Muscle of leg (tissue), 3 donors: ENCODE measurements at regions not wholly inside any gene's neighbourhood (a gene's known extent, or its start where the extent isn't known, plus 50 kb on each side); places are given as distances from the start of the nearest gene placed in this dataset.
"Not testable (repeated sequence)": the region's sequence is repeated elsewhere in the genome, so short reads cannot be mapped to it uniquely, and the experiment has no call there.

Source experiments
- DNase-seq: peaks from one replicate; pipeline ENCODE4 v3.0.0; 2013
- H3K27ac ChIP-seq: one replicate; pipeline ENCODE4 v1.5.1; 2013; ENCODE audit warnings: mild to moderate bottlenecking, low read length, control low read depth
- H3K27me3 ChIP-seq: one replicate; pipeline ENCODE4 v1.6.1; 2013; ENCODE audit warnings: low read length; ENCODE audit not compliant: control insufficient read depth, insufficient read depth
- H3K36me3 ChIP-seq: one replicate; pipeline ENCODE4 v1.6.1; 2013; ENCODE audit warnings: low read length; ENCODE audit not compliant: control insufficient read depth, insufficient read depth
- H3K4me1 ChIP-seq: one replicate; pipeline ENCODE4 v1.6.1; 2013; ENCODE audit warnings: low read length; ENCODE audit not compliant: control insufficient read depth, insufficient read depth
- H3K4me3 ChIP-seq: one replicate; pipeline ENCODE4 v1.5.1; 2013; ENCODE audit warnings: low read length, control low read depth
- H3K9me3 ChIP-seq: replicated peaks from 2 replicates; pipeline ENCODE4 v1.6.1; 2013; ENCODE audit warnings: low read depth, low read length; ENCODE audit not compliant: control insufficient read depth
- WGBS: methylation state at CpG from one replicate; pipeline ENCODE4 v1.1.5; 2013; ENCODE audit warnings: missing lambda C conversion rate; ENCODE audit not compliant: insufficient coverage; 5-methylcytosine and 5-hydroxymethylcytosine counted together

GRCh38 chr16:59959311-59959710 lies 1225.2 kb upstream of the GOT2 start:
- H3K27me3 ChIP-seq: no peaks in the 10 kb centered on the region
- no peaks in the 10 kb centered on the region for H3K36me3 ChIP-seq
- no peaks in the 10 kb centered on the region for H3K4me1 ChIP-seq
- no peaks in the 10 kb centered on the region for H3K9me3 ChIP-seq
- no peak overlapping the region for H3K4me3 ChIP-seq
- no peak for DNase-seq
- no peak overlapping the region for H3K27ac ChIP-seq
- WGBS: 100% methylated on average over 2 of the region's 3 CpGs

GRCh38 chr16:59950431-59950830 lies 1216.3 kb upstream of the GOT2 start:
- Histone ChIP-seq H3K27ac (no peak overlapping the region), H3K4me3 (no peak overlapping the region), H3K36me3 (no peaks in the 10 kb centered on the region), H3K27me3 (no peaks in the 10 kb centered on the region), H3K4me1 (no peaks in the 10 kb centered on the region), H3K9me3 (peaks cover 4% of the 10 kb centered on the region)
- WGBS: no CpG with 5 or more reads among the region's 2 CpGs
- peak; percentile 5 for DNase-seq

GRCh38 chr16:59944041-59944440 lies 1209.9 kb upstream of the GOT2 start:
- H3K36me3 ChIP-seq, H3K4me3 ChIP-seq, H3K9me3 ChIP-seq, H3K4me1 ChIP-seq, H3K27me3 ChIP-seq, DNase-seq, H3K27ac ChIP-seq: not testable (repeated sequence)
- 82% methylated on average over 4 of the region's 5 CpGs for WGBS

GRCh38 chr16:59941594-59941993 lies 1207.5 kb upstream of the GOT2 start:
- WGBS: no CpG with 5 or more reads among the region's 4 CpGs
- DNase-seq: no peak
- H3K36me3 ChIP-seq: no peaks in the 10 kb centered on the region

DNA sequence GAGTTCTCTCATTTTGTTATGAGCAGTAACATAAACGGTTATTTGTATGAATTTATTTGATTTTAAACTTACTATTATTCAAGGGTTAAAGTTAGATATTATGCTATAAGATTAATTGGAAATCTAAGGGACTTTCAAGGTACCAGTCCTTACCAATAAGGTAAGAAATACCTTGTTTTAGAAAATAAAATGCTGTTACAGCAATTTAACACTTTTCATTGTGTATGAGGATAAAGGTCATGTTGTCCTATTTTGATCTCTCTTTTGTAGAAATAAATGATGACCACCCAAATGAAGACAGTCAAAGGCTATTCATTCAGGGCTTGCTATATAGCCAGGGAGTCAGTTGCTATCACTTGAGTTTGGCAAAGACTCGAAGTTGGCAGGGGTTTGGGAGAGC lies 1185.9 kb upstream of the GOT2 start:
- no peak for DNase-seq
- no peak overlapping the region for H3K4me3 ChIP-seq
- H3K4me1 ChIP-seq: no peaks in the 10 kb centered on the region
- H3K27me3 ChIP-seq: no peaks in the 10 kb centered on the region
- no peak overlapping the region for H3K27ac ChIP-seq
- WGBS: 55% methylated on average over 1 of the region's 2 CpGs
- no peaks in the 10 kb centered on the region for H3K9me3 ChIP-seq
- H3K36me3 ChIP-seq: no peaks in the 10 kb centered on the region

More at GRCh38 chr16:59941594-59941993, 1207.5 kb upstream of the GOT2 start:
- no peak overlapping the region for H3K4me3 ChIP-seq
- no peaks in the 10 kb centered on the region for H3K4me1 ChIP-seq
- H3K27ac ChIP-seq: no peak overlapping the region
- no peaks in the 10 kb centered on the region for H3K27me3 ChIP-seq
- peaks cover 4% of the 10 kb centered on the region for H3K9me3 ChIP-seq

- H3K27me3 ChIP-seq: no peaks in the 10 kb centered on the region
- no peak overlapping the region for H3K27ac ChIP-seq
- no peak for DNase-seq
- no CpG with 5 or more reads among the region's 1 CpG for WGBS
- H3K9me3 ChIP-seq: no peaks in the 10 kb centered on the region
- H3K4me3 ChIP-seq: no peak overlapping the region
- no peaks in the 10 kb centered on the region for H3K36me3 ChIP-seq
- no peaks in the 10 kb centered on the region for H3K4me1 ChIP-seq
Observed at GRCh38 chr16:59913666-59914065, 1179.5 kb upstream of the GOT2 start.

GRCh38 chr16:59909262-59909661 lies 1175.1 kb upstream of the GOT2 start:
- Histone ChIP-seq H3K27me3 (no peaks in the 10 kb centered on the region), H3K9me3 (no peaks in the 10 kb centered on the region), H3K27ac (no peak overlapping the region), H3K36me3 (no peaks in the 10 kb centered on the region), H3K4me3 (no peak overlapping the region), H3K4me1 (peaks cover 4% of the 10 kb centered on the region)
- DNase-seq: no peak
- WGBS: 60% methylated on average over 1 of the region's 5 CpGs

- Histone ChIP-seq H3K9me3 (no peaks in the 10 kb centered on the region), H3K27me3 (no peaks in the 10 kb centered on the region), H3K36me3 (no peaks in the 10 kb centered on the region), H3K4me3 (no peak overlapping the region), H3K27ac (no peak overlapping the region), H3K4me1 (peaks cover 4% of the 10 kb centered on the region)
- WGBS: 38% methylated on average over 1 of the region's 4 CpGs
- no peak for DNase-seq
Observed at GRCh38 chr16:59907611-59908010, 1173.5 kb upstream of the GOT2 start.

GRCh38 chr16:59905606-59906005 lies 1171.5 kb upstream of the GOT2 start:
- H3K9me3 ChIP-seq: no peaks in the 10 kb centered on the region
- H3K36me3 ChIP-seq: no peaks in the 10 kb centered on the region
- H3K27ac ChIP-seq: peak overlapping the region; percentile 72
- no CpG with 5 or more reads among the region's 6 CpGs for WGBS
- H3K27me3 ChIP-seq: no peaks in the 10 kb centered on the region
- DNase-seq: peak; percentile 92
- peaks cover 4% of the 10 kb centered on the region for H3K4me1 ChIP-seq
- H3K4me3 ChIP-seq: no peak overlapping the region

- Histone ChIP-seq H3K27ac (peak overlapping the region; percentile 44), H3K36me3 (no peaks in the 10 kb centered on the region), H3K4me1 (peaks cover 4% of the 10 kb centered on the region), H3K27me3 (no peaks in the 10 kb centered on the region), H3K9me3 (no peaks in the 10 kb centered on the region), H3K4me3 (no peak overlapping the region)
- DNase-seq: no peak
- no CpG with 5 or more reads among the region's 2 CpGs for WGBS
Observed at GRCh38 chr16:59905131-59905530, 1171.0 kb upstream of the GOT2 start.

GRCh38 chr16:59899940-59900339 lies 1165.8 kb upstream of the GOT2 start:
- Histone ChIP-seq H3K36me3 (no peaks in the 10 kb centered on the region), H3K4me3 (no peak overlapping the region), H3K27me3 (no peaks in the 10 kb centered on the region), H3K27ac (no peak overlapping the region), H3K4me1 (no peaks in the 10 kb centered on the region), H3K9me3 (no peaks in the 10 kb centered on the region)
- WGBS: 94% methylated on average over 2 of the region's 2 CpGs
- DNase-seq: no peak
